Activated CD8-positive, alpha-beta T cell treated with anti-CD3 and anti-CD28 coated beads for 36 hours (primary cell): ENCODE measurements at regions not wholly inside any gene's neighbourhood (a gene's known extent, or its start where the extent isn't known, plus 50 kb on each side); places are given as distances from the start of the nearest gene placed in this dataset.

Experiments used
- ATAC-seq: fragments of 200-7000 bp; cut with Tn5 transposase; one replicate; pipeline ENCODE4 v1.10.0; 2021; ENCODE audit warnings: mild to moderate bottlenecking, moderate library complexity
- CTCF ChIA-PET: fragments of 350-600 bp; sonication (Branson Sonifier 250); formaldehyde crosslinking; loops from one replicate; lab custom pipeline; 2021; ENCODE audit warnings: antibody characterized with exemption; lab: Charles Lee
- POLR2A ChIA-PET: fragments of 350-600 bp; sonication (Branson Sonifier 250); formaldehyde crosslinking; loops from one replicate; lab custom pipeline; 2021; ENCODE audit warnings: antibody characterized with exemption; lab: Charles Lee
- DNase-seq: peaks from one replicate; pipeline ENCODE4 v3.0.0-alpha.2; 2020
- H3K27ac Mint-ChIP-seq: one replicate; pipeline ENCODE4 v1.8.0; 2021; ENCODE audit warnings: mild to moderate bottlenecking, mixed read lengths
- H3K27me3 Mint-ChIP-seq: one replicate; pipeline ENCODE4 v1.8.0; 2021; ENCODE audit warnings: mixed read lengths
- H3K36me3 Mint-ChIP-seq: one replicate; pipeline ENCODE4 v1.8.0; 2021; ENCODE audit warnings: low read depth, mixed read lengths
- H3K4me1 Mint-ChIP-seq: one replicate; pipeline ENCODE4 v1.8.0; 2021; ENCODE audit warnings: low read depth, mixed read lengths
- H3K4me3 Mint-ChIP-seq: one replicate; pipeline ENCODE4 v1.8.0; 2021; ENCODE audit warnings: mild to moderate bottlenecking, moderate library complexity, mixed read lengths
- H3K9me3 Mint-ChIP-seq: one replicate; pipeline ENCODE4 v1.8.0; 2021; ENCODE audit warnings: mixed read lengths
- intact Hi-C: fragments of 100-400 bp; cut with micrococcal nuclease; formaldehyde crosslinking; loops from one replicate; pipeline ENCODE4 v1.10.0; 2022
- TF ChIP-seq, protein P1 (sequence below): fragments of 200-600 bp; IDR thresholded peaks from one replicate; pipeline ENCODE4 v1.8.0; 2022; ENCODE audit warnings: antibody characterized with exemption, mild to moderate bottlenecking

DNA sequence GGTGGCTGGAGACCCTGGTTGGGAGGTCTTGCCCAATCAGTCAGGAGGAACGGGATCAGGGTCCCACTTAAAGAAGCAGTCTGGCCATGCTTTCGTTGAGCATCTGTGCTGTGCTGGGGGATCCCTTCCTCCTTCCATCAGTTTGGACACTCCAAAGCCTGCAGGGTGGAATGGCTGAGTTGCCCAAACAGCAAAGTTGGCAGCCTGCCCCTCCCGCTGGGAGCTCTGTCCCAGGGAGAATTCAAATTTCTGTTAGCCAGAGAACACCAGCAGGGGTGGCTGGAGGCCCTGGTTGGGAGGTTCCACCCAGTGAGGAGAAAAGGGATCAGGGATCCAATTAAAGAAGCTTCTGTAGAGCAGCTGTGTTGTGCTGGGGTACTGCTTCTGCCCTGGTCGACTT, 96.9 kb upstream of the CTAGE1 start:
- Mint-ChIP-seq H3K4me3 (no peak overlapping the region), H3K4me1 (no peaks in the 10 kb centered on the region), H3K27me3 (peaks cover 5% of the 10 kb centered on the region), H3K27ac (no peak overlapping the region), H3K9me3 (no peaks in the 10 kb centered on the region), H3K36me3 (no peaks in the 10 kb centered on the region)
- ATAC-seq: no peak
- TF ChIP-seq, protein P1, sequence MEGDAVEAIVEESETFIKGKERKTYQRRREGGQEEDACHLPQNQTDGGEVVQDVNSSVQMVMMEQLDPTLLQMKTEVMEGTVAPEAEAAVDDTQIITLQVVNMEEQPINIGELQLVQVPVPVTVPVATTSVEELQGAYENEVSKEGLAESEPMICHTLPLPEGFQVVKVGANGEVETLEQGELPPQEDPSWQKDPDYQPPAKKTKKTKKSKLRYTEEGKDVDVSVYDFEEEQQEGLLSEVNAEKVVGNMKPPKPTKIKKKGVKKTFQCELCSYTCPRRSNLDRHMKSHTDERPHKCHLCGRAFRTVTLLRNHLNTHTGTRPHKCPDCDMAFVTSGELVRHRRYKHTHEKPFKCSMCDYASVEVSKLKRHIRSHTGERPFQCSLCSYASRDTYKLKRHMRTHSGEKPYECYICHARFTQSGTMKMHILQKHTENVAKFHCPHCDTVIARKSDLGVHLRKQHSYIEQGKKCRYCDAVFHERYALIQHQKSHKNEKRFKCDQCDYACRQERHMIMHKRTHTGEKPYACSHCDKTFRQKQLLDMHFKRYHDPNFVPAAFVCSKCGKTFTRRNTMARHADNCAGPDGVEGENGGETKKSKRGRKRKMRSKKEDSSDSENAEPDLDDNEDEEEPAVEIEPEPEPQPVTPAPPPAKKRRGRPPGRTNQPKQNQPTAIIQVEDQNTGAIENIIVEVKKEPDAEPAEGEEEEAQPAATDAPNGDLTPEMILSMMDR: no peak
- intact Hi-C loops: no loop called here
- CTCF ChIA-PET: no interaction called here
- POLR2A ChIA-PET: no interaction called here
- DNase-seq: no peak

DNA sequence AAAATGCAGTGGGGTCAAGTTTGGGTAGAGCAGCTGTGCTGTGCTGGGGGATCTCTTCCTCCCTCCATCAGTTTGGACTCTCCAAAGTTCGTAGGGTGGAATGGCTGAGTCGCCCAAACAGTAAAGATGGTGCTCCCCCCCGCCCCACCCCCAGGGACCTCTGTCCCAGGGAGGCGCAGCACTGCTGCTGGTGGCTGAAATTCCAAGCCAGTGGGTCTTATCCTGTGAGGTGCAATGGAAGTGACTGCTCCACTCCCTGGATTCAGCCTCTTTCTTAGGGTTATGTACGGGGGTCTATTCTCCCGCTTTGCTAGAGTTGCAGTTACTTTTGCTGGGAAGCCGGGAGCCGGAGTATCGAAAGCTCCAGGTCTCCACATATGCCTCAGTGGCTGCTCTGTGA, 97.5 kb upstream of the CTAGE1 start:
- H3K4me3 Mint-ChIP-seq: no peak overlapping the region
- intact Hi-C loops: no loop called here
- no peaks in the 10 kb centered on the region for H3K9me3 Mint-ChIP-seq
- no peak for DNase-seq
- CTCF ChIA-PET: no interaction called here
- H3K4me1 Mint-ChIP-seq: no peaks in the 10 kb centered on the region
- no peaks in the 10 kb centered on the region for H3K36me3 Mint-ChIP-seq
- no peak overlapping the region for H3K27ac Mint-ChIP-seq
- peaks cover 4% of the 10 kb centered on the region for H3K27me3 Mint-ChIP-seq
- POLR2A ChIA-PET: no interaction called here
- TF ChIP-seq, protein P1: no peak
- ATAC-seq: no peak

DNA sequence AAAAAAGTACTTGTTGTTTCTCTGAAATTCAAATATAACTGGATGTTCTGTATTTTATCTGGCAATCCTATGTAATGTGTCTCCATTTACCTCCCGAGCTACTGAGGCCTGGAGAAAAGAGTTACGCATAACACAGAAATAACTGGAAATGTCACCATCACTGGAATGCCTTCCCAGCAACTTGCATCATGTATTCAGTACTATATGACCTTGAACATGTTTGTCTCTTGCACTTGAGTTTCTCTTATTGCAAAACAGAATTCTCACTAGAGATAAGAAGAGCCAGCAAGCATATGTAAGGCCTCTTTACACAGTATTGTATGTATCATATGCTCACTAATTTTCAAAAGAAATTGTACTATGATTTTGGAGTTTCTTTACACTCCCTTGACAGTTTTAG, 99.6 kb upstream of the CTAGE1 start:
- DNase-seq: no peak
- POLR2A ChIA-PET: no interaction called here
- H3K27ac Mint-ChIP-seq: no peak overlapping the region
- intact Hi-C loops: no loop called here
- no peaks in the 10 kb centered on the region for H3K36me3 Mint-ChIP-seq
- H3K27me3 Mint-ChIP-seq: peaks cover 5% of the 10 kb centered on the region
- CTCF ChIA-PET: no interaction called here
- no peak overlapping the region for H3K4me3 Mint-ChIP-seq
- H3K4me1 Mint-ChIP-seq: no peaks in the 10 kb centered on the region
- TF ChIP-seq, protein P1: no peak
- no peaks in the 10 kb centered on the region for H3K9me3 Mint-ChIP-seq
- ATAC-seq: no peak

DNA sequence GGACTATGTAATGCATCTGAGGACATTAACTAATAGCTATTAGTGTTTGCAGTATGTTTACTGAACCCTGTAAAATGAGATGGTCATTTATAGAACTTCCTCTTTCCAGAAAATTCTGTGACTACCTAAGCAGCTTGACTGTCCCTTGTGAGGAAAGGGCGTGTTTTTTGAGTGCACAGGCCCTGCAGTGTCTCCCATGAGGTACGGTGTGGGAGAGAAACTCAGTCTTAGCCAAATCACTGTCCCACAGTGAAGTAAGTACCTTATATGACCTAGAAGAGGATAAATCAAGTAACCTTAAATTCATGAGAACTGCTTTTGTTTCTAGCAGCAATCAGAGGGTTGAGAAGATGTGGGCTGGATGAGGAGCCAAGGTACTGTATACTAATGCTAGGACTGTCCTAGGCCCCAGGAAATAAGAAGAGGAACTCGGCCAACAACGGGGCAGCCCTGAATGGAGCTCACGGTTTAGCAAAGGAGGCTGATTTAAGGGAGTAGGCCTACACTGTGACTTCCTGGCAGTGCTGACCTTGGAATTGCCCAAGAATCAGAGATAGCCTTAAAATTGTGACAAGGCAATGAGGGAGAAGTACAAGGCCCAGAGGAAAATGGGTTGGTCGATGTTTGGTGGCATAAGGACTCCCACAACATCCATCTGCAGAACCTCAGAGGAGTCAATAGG, 103.5 kb upstream of the CTAGE1 start:
- TF ChIP-seq, protein P1: no peak
- Mint-ChIP-seq H3K27ac (no peak overlapping the region), H3K27me3 (peaks cover 3% of the 10 kb centered on the region), H3K4me1 (no peaks in the 10 kb centered on the region), H3K4me3 (no peak overlapping the region), H3K36me3 (no peaks in the 10 kb centered on the region), H3K9me3 (no peaks in the 10 kb centered on the region)
- CTCF ChIA-PET: no interaction called here
- intact Hi-C loops: no loop called here
- no peak for DNase-seq
- ATAC-seq: no peak
- POLR2A ChIA-PET: interaction anchor here (0.7 kb wide), 1 partner anchor 12 kb away, joined by 4 read pairs; no protein-coding TSS in a partner anchor

DNA sequence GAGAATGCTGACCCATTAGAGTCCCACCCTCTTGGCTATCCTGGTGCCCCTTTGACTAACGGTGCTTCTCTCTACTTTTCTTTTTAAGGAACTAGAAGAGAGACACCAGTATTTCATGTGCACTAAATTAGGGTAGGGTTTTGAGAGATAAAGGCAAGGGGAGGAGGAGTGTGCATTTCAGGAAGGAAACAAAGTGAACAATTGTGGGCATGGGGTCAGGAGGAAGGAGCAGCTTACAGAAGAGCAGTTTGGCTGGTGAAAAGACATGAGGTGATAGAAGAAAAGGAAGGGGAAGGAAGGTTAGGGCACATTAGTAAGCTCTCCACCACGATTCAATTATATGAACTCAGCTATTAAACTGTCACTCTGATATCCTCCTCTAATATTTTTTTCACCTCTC, 105.8 kb upstream of the CTAGE1 start:
- Mint-ChIP-seq H3K36me3 (no peaks in the 10 kb centered on the region), H3K27me3 (peaks cover 1% of the 10 kb centered on the region), H3K4me1 (no peaks in the 10 kb centered on the region), H3K27ac (no peak overlapping the region), H3K9me3 (no peaks in the 10 kb centered on the region), H3K4me3 (no peak overlapping the region)
- intact Hi-C loops: no loop called here
- no peak for DNase-seq
- TF ChIP-seq, protein P1: no peak
- ATAC-seq: no peak
- ChIA-PET POLR2A (no interaction called here), CTCF (no interaction called here)
